GM19025 (cell line): ENCODE measurements at regions not wholly inside any gene's neighbourhood (a gene's known extent, or its start where the extent isn't known, plus 50 kb on each side); places are given as distances from the start of the nearest gene placed in this dataset.
"Not testable (repeated sequence)": the region's sequence is repeated elsewhere in the genome, so short reads cannot be mapped to it uniquely, and the experiment has no call there.

Experiments used
- ATAC-seq: cut with Tn5 transposase; IDR thresholded peaks from one replicate; pipeline ENCODE4 v1.9.1; 2021; ENCODE audit warnings: mild to moderate bottlenecking, low read depth, moderate library complexity; ENCODE audit not compliant: unreplicated experiment

DNA sequence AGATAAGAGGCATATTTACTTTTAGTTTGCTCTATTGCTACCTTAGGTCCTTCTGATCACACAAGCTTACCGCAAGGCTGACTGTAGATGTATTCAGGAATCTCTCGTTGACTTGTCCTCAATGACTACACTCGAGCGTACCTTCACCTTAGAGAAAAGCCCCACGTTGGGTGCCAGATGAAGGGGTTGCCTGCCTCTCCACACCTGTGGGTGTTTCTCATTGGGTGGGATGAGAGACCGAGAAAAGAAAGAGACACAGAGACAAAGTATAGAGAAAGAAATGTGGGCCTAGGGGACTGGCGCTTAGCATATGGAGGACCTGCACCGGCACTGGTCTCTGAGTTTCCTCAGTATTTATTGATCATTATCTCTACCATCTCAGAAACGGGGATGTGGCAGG lies 51.8 kb downstream of the ASCL4 start:
- ATAC-seq = no peak

DNA sequence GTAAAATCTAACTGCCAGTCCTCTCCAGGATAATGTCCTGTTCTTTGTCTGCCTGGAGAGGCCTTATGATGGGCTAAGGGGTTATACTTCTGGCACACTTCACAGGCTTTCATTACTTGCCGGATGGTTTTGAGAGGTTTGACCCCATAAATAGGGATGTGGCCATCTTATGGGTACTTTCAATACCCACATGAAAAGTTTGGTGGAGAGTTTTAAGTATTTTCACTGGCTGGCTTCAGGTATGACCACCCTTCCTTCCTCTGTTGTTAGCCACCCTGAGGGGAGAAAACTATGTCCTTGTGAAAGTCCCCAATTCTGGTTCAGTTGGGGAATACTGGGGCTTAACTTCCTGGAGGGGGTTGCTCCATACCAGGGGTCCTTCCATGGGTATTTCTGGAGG lies 54.8 kb downstream of the ASCL4 start:
- ATAC-seq = no peak

GRCh38 chr12:107832441-107832840 lies 57.9 kb downstream of the ASCL4 start:
- ATAC-seq = no peak

DNA sequence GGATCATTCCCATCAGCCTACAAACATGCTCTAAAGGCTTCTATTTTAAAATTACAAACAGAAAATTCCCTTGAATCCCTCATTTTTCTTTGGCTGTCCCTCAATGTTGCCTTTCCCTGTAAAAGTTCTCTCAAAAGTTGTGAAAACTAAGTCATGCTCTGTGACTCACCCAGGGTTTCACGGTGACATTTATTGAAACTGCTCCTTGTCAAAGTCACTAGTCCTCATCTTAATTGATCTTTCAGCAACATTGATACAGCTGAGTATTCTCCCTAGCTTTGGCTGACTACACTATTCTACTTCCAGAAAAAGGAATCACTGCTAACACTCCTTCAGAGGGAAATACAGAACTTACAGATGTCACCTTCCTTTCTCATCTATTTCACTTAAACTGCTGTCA lies 65.7 kb downstream of the ASCL4 start:
- no peak for ATAC-seq

GRCh38 chr12:107843351-107844311 lies 69.1 kb downstream of the ASCL4 start:
- ATAC-seq = no peak

GRCh38 chr12:107844312-107844921 lies 69.9 kb downstream of the ASCL4 start:
- ATAC-seq = no peak

DNA sequence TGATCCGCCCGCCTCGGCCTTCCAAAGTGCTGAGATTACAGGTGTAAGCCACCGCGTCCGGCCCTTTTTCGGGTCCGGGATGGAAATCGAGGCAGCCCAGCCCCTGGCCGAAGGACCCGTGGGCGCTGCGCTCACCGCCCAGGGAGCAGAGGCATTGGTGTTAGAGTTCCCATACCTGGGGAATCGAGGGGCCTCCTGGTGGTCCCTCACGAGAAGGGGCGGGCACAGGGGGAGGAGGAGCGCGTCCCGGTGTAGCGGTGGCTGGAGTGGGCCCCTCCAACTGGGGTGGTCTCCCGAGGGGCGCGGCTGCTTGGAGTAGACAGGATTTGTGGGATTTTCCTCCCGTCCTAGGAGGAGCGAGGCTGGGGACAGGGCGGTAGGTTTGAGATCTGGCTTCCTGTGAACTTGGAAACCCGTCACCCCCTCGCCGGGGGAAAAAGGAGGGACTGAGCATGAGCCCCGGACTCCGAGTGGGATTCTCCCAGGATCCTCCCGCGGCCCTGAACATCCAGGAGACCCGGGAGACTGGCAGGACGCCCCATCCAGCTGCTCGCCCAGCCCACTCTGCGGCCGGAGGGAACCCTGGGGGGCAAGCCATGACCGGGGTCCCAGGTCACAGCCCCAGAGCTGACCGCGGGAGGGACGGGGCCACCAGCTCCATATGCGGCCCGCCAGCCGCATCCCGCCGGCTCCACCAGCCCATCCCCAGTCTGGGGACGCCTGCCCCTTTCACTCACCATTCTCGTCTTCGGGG lies 70.9 kb downstream of the ASCL4 start:
- ATAC-seq = no peak

GRCh38 chr12:107845980-107846659 lies 71.6 kb downstream of the ASCL4 start:
- no peak for ATAC-seq

- no peak for ATAC-seq
These were observed 72.9 kb downstream of the ASCL4 start for GRCh38 chr12:107847430-107847829.

DNA sequence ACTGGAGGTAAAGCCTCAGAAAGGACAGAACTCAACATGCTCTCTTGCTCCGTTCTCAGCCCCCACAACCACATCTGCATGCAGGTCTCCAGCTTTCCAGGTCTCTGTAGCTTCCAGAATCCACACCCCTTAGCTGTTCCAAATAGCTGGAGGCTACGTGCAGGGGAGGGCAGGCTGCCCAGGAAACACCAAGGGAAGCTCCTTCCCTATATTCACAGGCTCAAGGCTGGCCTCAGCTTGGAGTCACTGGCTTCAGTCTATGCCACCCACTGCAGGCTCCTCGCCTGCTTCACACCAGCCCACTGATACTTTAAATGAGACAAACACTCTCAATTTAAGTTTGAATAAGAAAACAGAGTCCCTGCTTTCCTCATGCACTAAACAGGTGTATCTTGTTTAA lies 73.3 kb downstream of the ASCL4 start:
- no peak for ATAC-seq

- no peak for ATAC-seq
These were observed 79.0 kb downstream of the ASCL4 start for GRCh38 chr12:107853479-107853878.

DNA sequence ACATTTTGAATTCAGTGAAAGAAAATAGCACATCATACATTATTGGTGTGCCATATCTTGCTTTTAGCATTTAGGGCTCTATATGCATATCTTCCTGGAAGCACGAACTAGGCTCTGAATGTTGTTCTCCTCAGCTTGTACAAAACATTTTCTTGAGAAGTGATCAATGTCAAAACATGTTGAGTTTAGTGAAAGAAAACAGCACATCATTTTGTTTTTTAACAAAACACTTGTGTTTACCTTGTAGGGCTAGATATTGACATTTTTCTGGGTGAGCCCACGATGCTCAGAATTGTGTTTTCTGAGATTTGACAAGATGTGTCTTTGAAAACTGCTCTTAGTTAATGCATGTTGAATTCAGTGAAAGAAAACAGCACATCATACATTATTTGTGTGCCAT lies 81.0 kb downstream of the ASCL4 start:
- ATAC-seq = no peak

GRCh38 chr12:107856096-107856495 lies 81.6 kb downstream of the ASCL4 start:
- ATAC-seq = no peak

- ATAC-seq = no peak
These were observed 82.7 kb downstream of the ASCL4 start for GRCh38 chr12:107857191-107857590.

GRCh38 chr12:107859367-107859766 lies 84.9 kb downstream of the ASCL4 start:
- ATAC-seq = no peak

DNA sequence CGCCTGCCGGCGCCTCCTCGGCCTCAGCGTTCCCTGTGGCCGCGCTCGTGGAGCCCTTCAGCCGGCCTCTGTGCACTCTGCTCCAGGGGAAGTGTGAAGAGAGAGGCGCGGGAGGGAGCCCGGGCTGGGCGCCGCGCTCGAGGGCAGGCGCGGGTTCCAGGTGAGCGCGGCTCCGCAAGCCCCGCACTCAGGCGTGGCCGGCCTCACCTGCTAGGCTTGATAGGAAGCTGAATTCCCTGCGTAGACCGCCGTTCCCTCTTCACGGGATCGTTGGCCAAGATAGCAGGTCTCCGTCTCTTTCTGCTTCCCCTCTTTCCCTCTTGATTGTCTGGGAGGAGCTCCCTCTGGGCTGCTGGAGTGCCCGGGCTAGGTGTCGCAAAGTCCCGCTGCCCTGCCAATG lies 89.7 kb downstream of the ASCL4 start:
- ATAC-seq = no peak

- ATAC-seq = not testable (repeated sequence)
These were observed 90.2 kb downstream of the ASCL4 start for GRCh38 chr12:107864727-107865126.

GRCh38 chr12:107873223-107873622 lies 98.7 kb downstream of the ASCL4 start:
- ATAC-seq = no peak

- ATAC-seq = no peak
These were observed 101.3 kb downstream of the ASCL4 start for GRCh38 chr12:107875786-107876185.

- ATAC-seq = no peak
These were observed 110.5 kb downstream of the ASCL4 start for GRCh38 chr12:107884769-107885694.
